HG03354 (cell line): ENCODE measurements at regions not wholly inside any gene's neighbourhood (a gene's known extent, or its start where the extent isn't known, plus 50 kb on each side); places are given as distances from the start of the nearest gene placed in this dataset.

Source experiments
- ATAC-seq: cut with Tn5 transposase; IDR thresholded peaks from one replicate; pipeline ENCODE4 v1.9.1; 2021; ENCODE audit warnings: mild to moderate bottlenecking; ENCODE audit not compliant: unreplicated experiment, poor library complexity, severe bottlenecking

DNA sequence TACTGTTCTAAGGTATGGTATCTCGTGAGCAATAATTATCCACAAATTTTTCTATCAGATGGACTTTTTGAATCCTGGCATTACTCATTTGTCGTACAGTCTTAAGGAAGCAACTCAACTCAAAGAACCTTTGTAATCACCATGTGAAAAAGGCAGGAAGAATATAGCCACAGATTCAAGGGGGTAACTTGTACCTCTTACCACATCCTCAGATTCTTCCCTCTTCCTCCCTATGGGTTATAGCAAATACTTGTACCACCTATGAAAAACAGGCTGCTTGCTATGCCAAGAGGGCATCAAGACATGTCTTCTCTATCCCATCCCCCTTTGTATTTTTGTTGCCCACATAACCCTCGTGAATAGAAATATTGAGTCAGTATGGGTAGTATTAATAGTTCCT lies 616.6 kb upstream of the USP24 start:
- no peak for ATAC-seq

DNA sequence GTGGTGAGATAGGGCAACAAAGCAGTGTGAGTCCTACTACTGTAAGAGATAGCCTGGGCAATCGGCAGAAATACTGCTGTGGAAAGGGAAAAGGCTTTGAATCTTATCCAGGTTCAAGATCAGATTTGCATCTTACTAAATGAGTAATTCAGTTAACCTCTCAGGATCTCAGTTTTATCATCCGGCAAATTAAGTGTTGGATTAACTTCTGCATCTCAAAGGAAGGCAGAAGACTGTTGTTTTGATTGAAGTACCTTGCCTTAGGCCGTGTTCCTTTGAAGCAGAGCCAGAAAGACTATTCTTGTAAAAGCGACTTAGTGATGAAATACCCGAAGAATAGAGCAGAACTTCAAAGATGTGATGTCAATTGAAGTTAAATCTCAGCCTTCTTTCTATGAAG lies 612.9 kb upstream of the USP24 start:
- no peak for ATAC-seq

DNA sequence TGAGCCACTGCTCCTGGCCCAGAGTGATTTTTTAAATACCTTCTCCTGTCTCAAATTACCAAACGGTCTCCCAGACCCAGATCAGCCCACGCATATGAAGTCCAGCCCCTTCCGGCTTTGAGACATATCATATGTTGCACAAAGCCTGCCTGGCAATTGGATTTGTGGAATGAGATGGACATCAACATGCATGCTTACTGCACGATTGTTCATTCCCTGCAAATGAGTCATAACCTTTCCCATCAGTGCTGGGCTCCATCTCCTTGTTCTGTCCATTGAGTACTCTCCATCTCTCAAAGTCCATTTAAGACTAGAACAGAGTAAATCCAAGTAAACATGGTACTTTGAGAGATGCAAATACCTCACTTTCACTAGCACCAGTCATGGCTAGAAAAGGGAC lies 612.2 kb upstream of the USP24 start:
- ATAC-seq = no peak

DNA sequence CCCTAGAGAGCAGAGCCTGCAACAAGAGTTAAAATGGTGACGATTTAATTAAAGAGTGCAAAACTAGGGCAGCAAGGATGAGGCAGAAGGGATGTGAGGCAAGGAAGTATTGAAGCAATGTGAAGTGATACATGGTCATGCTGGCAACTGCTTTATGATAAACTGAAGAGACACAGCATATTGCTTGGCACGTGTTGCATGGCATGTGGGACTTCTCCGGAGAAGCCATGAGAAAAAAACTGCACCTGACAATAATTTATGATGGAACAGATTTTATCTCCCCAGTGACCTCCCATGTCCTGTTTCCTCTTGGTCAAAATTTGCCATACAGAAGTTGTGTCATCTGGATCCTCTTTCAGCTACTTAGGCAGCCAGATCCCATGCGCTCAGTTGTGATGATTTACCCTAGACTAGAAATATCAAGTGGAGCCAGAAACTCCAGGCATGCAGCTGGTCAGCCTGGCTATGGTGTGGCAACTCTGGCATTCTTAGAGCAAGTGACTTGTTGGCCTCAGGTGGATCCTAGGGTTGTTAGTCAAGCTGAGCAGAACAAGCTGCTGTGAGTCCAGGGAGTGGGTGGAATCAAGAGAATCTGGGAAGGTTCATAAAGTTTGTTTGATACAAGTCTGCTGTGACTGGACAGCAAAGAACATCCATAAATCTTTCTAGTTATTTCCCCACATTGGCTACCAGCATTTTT lies 611.4 kb upstream of the USP24 start:
- ATAC-seq = no peak

DNA sequence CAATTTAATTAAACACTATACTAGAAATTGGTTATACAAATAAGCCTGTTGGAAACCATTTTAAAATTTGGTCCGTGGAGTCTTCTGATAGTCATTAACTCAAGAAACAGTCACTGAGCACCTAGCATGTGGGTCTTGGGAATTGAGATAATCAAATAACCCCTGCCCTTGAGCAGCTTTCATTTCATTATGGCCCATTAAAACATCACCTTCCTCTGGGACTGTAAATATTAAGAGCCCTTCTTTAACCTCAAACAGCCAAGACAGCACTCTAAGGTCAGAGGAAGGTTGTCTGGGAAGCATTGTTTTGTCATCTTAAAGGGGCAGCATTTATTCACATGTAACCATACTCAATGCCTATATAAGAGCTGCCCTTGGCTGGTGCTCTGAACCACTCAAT lies 610.3 kb upstream of the USP24 start:
- ATAC-seq = no peak

DNA sequence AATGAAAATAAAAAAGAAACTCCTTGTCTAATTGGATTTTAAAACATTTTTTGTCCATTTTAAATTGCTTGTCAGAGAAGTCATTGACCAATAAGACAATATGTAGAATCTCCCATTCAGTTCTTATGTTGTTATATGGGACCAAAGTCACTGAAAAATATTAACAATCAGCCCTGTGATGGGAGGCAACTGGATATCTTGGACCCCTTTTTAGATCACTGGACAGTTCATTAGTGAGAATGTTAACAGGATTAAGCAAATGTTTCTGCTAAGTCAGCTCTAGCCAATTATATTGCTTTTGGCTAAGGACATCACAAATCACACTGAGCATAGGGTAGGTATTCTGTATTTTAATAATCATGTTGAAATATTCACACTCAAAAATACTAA lies 609.1 kb upstream of the USP24 start:
- ATAC-seq = no peak

DNA sequence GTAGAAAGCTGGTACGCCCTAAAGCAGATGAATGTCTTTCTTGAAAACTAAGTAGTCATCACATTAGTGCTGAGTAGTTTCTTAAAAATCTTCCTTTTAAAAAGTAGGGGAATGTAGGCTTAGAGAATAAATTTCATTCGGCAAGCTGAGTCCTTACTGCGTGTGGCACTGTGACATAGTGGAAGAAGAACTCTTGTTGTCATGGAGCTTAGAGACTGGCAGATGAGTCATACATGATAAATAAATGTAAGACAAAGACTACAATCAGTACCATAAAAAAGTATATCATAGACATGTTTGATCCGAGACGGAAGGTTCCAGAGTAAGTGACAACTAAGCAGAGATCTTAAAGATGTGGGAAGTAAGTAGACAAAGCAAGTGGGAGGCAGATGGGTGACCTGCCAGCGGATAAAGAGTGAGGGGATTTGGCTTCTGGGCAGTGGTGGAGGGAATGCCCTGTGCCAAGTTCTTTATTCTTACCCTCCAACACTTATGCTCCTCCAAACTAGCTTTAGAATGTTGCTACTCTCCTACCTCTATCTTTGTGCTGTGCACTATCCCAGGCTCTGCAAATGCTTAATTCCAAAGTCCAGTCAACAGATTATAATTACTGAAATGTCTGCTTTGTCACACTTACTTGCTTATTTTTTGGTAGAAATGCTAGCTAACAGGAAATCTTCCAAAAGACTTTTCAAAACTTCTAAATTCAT lies 608.5 kb upstream of the USP24 start:
- no peak for ATAC-seq

DNA sequence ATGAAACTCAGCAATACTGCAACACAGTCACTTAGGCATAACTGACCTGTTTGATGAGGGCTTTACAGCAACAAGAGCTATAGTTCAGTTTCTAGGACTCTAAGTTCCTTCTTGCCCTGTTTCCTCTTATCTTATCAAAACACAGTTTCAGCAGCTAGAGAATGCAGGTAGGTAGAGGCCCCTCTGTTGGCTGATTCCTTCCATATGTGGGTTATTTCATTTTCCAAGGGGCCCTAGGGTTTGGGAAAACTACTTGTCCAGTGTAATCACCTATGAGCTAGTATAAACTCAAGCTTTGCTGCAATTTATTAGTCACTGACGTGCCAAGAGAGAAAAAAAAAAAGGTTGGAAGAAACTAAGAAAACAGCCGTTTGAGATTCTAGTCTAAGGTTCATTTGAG lies 607.7 kb upstream of the USP24 start:
- ATAC-seq = no peak

DNA sequence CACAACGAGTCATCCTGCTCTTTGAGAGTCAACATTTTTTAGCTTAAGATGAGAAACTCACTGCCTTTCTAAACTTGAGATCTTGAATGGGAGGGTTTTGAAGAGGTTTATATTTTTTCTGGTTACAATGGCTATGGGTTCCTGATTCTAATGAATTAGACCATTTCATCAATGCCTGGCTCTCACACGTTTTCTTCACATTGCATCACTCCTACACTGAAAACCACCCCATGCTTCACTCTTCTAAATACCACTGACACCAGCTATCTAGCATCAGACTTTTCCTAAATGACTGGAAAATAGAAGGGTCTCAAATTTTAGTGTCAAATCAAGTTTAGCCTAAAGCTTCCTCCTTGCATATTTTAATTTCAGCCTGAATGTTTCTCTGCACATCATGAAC lies 606.1 kb upstream of the USP24 start:
- no peak for ATAC-seq

DNA sequence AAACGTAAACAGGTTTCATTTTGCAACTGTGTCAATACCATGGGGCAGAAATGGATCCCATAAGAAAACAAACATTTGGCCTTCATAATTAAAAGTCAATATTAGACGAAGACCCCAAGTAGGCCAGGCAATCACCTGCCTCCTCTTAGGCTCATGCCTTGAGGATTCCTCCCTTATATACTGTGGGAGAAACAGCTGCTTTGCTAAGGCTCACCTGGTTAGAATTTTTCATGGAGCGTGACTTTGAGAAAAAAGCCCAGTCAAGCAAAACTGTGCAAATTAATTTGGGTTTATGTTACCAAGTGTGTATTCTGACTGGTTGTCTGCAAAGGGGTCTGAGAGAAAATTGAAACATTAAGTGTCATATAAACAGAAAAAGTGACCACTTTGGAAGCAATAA lies 605.3 kb upstream of the USP24 start:
- no peak for ATAC-seq

DNA sequence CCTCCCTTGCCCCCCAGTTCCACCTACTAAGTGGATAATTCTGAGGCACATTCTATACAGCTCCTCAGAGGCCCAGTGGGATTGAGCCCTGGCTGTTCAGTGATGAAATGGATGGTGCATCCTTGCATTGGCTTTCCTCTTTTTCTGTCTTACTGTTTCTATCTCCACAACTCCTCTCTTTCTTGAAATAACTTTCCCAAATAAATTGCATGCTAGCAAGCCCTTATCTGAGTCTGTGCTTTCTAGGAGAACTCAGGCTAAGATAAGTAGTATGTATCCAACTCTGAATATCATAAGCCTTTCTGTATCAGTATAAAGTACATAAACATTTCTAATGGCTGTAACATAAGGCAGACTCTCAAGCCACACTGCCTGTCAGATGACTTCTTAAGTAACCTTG lies 603.8 kb upstream of the USP24 start:
- no peak for ATAC-seq

DNA sequence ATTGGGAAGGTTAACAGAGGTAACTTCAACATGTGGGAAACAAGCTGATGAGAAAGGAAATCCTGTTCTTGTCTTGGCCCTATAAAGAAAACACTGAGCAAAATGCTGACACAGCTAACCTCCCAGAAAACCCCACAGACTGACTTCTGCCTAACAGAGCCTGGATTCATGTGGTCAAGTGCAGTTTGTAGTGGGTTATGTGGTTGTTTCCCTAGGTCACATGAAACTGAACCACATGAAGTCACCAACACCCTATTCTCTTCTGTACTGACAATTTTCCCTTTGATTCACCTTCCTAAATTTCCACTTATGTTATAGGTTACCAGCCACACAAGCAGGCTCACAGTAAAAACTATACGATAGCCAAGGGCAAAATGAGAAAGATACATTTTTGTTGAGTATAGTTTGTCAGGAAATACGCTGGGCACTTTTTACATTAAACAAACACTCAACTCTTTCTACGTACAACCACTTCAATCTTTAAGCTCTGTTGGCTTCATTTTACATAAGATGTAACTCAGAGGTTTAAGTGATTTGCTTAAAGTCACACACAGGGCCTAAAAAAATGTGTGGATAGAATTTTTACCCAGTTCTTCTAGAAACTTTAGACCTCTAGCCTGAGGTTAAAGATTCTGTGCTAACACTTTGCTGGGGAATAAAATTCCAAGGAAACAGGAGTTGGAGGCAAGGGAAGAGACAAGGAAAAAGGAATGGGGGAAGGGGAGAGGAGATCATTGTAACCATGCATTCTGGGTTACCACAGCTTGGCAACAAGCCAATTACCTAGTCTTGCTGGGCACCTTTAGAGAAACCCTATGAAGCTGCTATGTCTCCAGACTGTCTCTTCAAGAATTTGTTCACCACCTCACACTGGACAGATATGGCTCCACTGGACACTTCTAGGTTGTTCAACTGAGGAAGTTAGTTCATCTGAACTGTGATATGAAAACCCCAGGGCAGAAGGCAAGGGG lies 601.6 kb upstream of the USP24 start:
- ATAC-seq = no peak

DNA sequence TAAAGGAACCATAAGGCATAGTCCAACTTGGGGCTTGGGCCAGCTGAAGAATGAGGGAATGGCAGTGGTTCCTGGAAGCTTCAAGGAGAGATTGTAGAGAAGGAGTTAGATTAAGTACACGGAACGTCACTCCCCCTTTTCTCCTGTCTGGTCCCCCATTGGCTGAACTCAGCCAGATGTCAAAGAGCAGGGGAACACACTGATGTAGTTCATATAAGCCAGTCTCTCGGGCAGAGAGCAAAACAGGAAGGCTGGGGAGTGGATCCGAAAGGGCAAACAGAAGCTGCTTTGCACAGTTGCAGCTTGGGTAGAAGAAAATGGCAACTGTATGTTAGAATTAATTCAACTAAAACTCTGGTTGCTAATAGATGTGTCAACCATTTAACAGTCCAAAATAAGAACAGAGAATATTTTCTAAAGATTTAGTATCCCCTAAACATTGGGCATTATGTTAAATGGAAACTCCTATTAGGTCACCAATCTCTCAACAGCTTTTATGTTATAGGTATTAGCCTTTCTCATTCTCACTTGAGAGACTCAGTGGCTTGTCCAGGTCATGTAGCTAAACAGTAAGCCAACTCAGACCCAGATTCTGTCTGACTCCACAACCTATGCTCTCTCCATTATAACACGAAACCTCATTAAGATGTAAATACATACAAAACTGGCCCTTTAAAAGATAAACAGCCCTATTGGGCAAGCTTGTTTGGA lies 600.7 kb upstream of the USP24 start:
- no peak for ATAC-seq

DNA sequence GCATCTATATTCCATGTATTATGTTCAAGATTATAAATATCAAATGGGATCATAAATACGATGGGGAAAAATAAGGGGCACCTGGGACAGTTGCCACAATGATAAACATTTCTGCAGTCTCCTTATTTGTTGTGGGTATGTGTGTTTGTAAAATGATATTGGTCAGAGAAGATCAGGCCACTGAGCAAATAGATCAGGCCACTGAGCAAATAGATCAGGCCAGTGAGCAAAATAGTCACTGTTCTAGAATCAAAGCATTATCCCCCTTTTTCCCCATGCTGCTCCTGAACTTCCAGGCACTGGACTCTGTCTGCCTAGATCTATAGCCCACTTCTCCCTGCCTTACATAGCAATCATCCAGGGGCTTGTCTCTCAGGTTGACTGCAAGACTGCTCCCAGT lies 599.8 kb upstream of the USP24 start:
- ATAC-seq = no peak

DNA sequence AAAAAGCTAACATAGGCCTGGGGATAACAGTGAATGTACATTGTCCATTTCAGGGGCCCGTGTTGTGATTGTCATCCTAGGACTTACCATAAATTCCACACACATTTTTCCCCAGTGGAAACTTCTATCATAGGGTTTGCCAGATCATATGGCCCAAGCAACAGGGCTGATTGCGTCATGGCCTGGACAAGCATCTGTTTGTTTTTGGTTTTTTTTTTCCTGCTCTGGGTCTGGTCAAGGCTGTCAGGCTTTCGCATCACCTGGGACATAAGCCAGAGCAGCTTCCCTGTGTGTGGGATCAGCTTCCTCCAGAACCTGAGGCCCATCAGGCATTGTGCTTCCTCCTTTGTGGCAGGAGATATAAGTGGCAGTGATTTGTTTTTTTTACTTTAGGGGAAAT lies 598.5 kb upstream of the USP24 start:
- no peak for ATAC-seq

DNA sequence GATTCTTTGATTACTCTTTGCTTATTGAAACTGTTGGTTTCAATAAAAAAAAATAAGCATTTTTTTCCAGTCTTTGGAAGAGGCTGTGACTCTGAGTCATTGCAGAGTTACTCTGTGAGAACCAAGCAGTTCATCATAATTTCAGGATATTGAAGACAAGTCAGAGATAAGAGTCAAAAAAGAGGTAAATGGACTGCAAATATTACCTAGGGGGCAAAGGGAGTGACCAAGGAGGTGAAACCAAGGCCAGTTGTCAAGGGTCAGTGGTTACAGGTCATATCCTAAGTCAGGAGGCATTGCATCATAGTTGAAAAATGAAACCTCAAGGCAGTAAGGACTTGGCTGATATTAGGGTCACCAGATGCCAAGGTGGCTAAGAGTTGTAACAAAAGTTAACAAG lies 597.1 kb upstream of the USP24 start:
- no peak for ATAC-seq

DNA sequence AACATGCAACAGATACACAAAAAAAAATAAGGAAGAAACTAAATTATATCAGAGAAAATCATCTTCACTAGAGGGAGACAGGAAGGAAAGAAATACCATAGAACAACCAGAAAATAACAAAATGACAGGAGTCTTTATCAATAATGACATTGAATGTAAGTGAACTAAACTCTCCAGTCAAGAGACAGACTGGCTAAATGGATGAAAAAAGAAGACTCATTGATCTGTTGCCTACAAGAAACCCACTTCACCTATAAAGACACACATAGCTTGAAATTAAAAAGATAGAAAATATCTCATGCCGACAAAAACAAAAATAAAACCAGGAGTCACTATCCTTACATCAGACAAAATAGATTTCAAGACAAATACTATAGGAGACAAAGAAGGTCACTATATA lies 593.1 kb upstream of the USP24 start:
- no peak for ATAC-seq

DNA sequence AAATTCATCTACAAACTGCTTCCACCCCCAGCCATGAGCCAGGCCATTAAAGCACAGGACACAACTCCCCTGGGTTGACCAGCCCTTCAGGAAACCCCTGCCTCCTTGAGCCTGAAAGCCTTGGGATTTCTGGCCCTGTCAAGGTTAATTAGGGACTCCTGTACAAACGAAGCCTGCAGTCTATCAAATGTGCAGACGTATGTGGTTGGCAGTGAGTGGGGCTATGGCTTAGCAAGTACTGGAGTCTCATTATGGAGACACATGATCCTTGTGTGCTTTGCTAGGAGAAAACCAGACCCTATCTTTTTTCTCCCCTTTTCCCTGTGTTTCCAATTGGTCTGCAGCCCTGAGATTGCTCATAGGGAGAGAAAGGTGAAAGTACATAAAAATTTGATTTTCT lies 588.3 kb upstream of the USP24 start:
- ATAC-seq = no peak

DNA sequence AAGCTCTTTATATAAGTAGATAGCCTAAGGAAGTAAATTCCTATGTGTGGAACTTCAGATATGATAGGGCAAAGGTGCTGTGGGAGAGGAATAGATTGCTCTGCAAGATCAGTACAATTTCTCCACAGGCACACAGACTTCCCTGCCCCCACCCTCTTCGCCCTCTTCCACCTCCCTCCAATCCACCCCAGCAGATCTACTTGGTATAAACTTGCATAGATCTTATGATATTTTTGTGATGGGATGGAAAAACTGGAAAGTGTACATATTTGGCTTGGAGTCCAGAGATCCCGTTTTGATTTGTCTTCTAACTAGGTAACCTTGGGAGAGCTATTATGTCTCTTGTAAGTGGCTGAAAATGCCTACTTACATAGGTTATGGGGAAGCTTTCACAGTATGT lies 586.3 kb upstream of the USP24 start:
- no peak for ATAC-seq

DNA sequence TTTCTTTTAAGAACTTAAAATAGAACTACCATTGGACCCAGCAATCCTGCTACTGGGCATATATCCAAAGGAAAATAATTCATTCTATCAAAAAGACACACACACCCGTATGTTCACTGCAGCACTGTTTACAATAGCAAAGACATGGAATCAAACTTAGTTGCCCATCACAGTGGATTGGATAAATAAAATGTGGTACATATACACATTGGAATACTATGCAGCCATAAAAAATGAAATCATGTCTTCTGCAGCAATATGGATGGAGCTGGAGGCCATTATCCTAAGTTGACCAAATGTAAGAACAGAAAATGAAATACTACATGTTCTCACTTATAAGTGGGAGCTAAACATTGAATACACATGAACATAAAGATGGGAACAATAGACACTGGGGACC lies 585.3 kb upstream of the USP24 start:
- no peak for ATAC-seq
